HepG2 (cell line): ENCODE measurements at regions not wholly inside any gene's neighbourhood (a gene's known extent, or its start where the extent isn't known, plus 50 kb on each side); places are given as distances from the start of the nearest gene placed in this dataset.

Experiments used
- ATAC-seq: fragments of 200-7000 bp; cut with Tn5 transposase; 3 replicates; pipeline ENCODE4 v1.9.1; 2020; ENCODE audit warnings: mild to moderate bottlenecking, moderate library complexity
- BruUV-seq: library from RNA; stranded (reverse); fragments of 400-500 nt; replicated peaks from 2 replicates; lab custom pipeline; 2021; lab: Mats Ljungman, UMichigan
- CTCF ChIA-PET: fragments of 300-600 bp; formaldehyde crosslinking; extraction: SDS; loops from one replicate; lab custom pipeline; 2021; ENCODE audit warnings: low total read pairs, inconsistent platforms, low intra/inter-chr PET ratio; lab: Yijun Ruan, JAX
- POLR2A ChIA-PET: fragments of 350-600 bp; sonication (Branson Sonifier 250); formaldehyde crosslinking; loops from one replicate; lab custom pipeline; 2020; ENCODE audit warnings: antibody characterized with exemption, inconsistent platforms; lab: Yijun Ruan, JAX
- DNase-seq: peaks from one replicate; pipeline ENCODE4 v3.0.0-alpha.2; 2015; ENCODE audit warnings: low spot score
- FAIRE-seq: peaks from 3 replicates; lab custom pipeline; 2011; peaks lifted over from hg19 to GRCh38; lab: Jason Lieb, UNC
- H2AFZ ChIP-seq: one replicate; pipeline ENCODE4 v1.6.1; 2011; ENCODE audit warnings: low read length, inconsistent platforms
- H3K27ac ChIP-seq: fragments of 300-600 bp; 3 replicates; pipeline ENCODE4 v1.8.0; 2011; ENCODE audit warnings: mixed run types, mild to moderate bottlenecking, mixed read lengths, low read length, inconsistent platforms; ENCODE audit not compliant: insufficient read depth; ENCODE audit errors: extremely low read length
- H3K27me3 ChIP-seq, 2 experiments: fragments of 200-600 bp in 1 of 2; 2 replicates in 1 of 2; 3 replicates in 1 of 2; pipeline versions ENCODE4 v1.6.0 to v1.8.0; 2011; ENCODE audit warnings: low read length in 2 of 2, mild to moderate bottlenecking in 2 of 2, moderate library complexity in 2 of 2, inconsistent platforms in 1 of 2; ENCODE audit not compliant: insufficient read depth in 2 of 2, control insufficient read depth in 1 of 2
- H3K36me3 ChIP-seq, 2 experiments: fragments of 200-600 bp in 1 of 2; replicated peaks in 1 of 2; 2 replicates in 1 of 2; 3 replicates in 1 of 2; pipeline versions ENCODE4 v1.5.1 to v1.8.0; 2011; ENCODE audit warnings: low read length in 2 of 2, inconsistent platforms in 1 of 2; ENCODE audit not compliant: insufficient read depth in 2 of 2, control insufficient read depth in 1 of 2
- H3K4me1 ChIP-seq: 2 replicates; pipeline ENCODE4 v1.5.1; 2012; ENCODE audit warnings: low read length, inconsistent platforms; ENCODE audit not compliant: insufficient read depth
- H3K4me2 ChIP-seq: 2 replicates; pipeline ENCODE4 v1.6.0; 2011; ENCODE audit warnings: low read depth, low read length, inconsistent platforms
- H3K4me3 ChIP-seq, 3 experiments: fragments of 200-600 bp in 1 of 3; sonication (generic), shearing (Covaris generic) in 1 of 3; replicated peaks in 1 of 3; 2 replicates each; pipeline ENCODE4 v1.5.1; 2011 to 2016; ENCODE audit warnings: low read length in 3 of 3, inconsistent platforms in 2 of 3, low read depth in 2 of 3, mild to moderate bottlenecking in 2 of 3, control low read depth in 1 of 3, mixed read lengths in 1 of 3; ENCODE audit not compliant: insufficient read depth in 1 of 3
- H3K79me2 ChIP-seq: one replicate; pipeline ENCODE4 v1.6.1; 2011; ENCODE audit warnings: low read length, inconsistent platforms; ENCODE audit not compliant: insufficient read depth
- H3K9ac ChIP-seq: 2 replicates; pipeline ENCODE4 v1.6.0; 2011; ENCODE audit warnings: mild to moderate bottlenecking, low read depth, low read length, inconsistent platforms; ENCODE audit not compliant: insufficient read depth
- H3K9me3 ChIP-seq: 2 replicates; pipeline ENCODE4 v1.5.1; 2012; ENCODE audit warnings: mild to moderate bottlenecking, low read length
- H4K20me1 ChIP-seq: 2 replicates; pipeline ENCODE4 v1.6.0; 2011; ENCODE audit warnings: inconsistent platforms, mild to moderate bottlenecking, low read length, moderate library complexity; ENCODE audit not compliant: insufficient read depth
- DNMT1 ChIP-seq: sonication (generic); formaldehyde crosslinking; IDR thresholded peaks from 2 replicates; pipeline ENCODE4 v1.5.1; 2020; ENCODE audit warnings: mild to moderate bottlenecking, missing genetic modification reagents
- FOSL1 ChIP-seq: sonication (generic); formaldehyde crosslinking; IDR thresholded peaks from 2 replicates; pipeline ENCODE4 v1.9.0; 2021; ENCODE audit warnings: missing genetic modification reagents, borderline replicate concordance
- GZF1 ChIP-seq: sonication (generic); formaldehyde crosslinking; IDR thresholded peaks from 2 replicates; pipeline ENCODE4 v1.5.1; 2020; ENCODE audit warnings: mild to moderate bottlenecking, missing genetic modification reagents
- ISL2 ChIP-seq: sonication (generic); formaldehyde crosslinking; IDR thresholded peaks from 2 replicates; pipeline ENCODE4 v1.5.0; 2020; ENCODE audit warnings: missing genetic modification reagents
- JUN ChIP-seq: sonication (generic); formaldehyde crosslinking; IDR thresholded peaks from 2 replicates; pipeline ENCODE4 v1.4.0; 2020; ENCODE audit warnings: mild to moderate bottlenecking, missing genetic modification reagents
- PITX1 ChIP-seq: sonication (generic); formaldehyde crosslinking; IDR thresholded peaks from 2 replicates; pipeline ENCODE4 v1.5.1; 2020; ENCODE audit warnings: mild to moderate bottlenecking, missing genetic modification reagents
- STAG1 ChIP-seq: sonication (generic); formaldehyde crosslinking; IDR thresholded peaks from 2 replicates; pipeline ENCODE4 v1.4.0; 2020; ENCODE audit warnings: missing genetic modification reagents
- ZBTB1 ChIP-seq: sonication (generic); formaldehyde crosslinking; IDR thresholded peaks from 2 replicates; pipeline ENCODE4 v1.4.0; 2020; ENCODE audit warnings: missing genetic modification reagents, borderline replicate concordance
- ZNF510 ChIP-seq: sonication (generic); formaldehyde crosslinking; IDR thresholded peaks from 2 replicates; pipeline ENCODE4 v1.4.0; 2020; ENCODE audit warnings: low read depth, mild to moderate bottlenecking, missing genetic modification reagents
- ZNF562 ChIP-seq: sonication (generic); formaldehyde crosslinking; IDR thresholded peaks from 2 replicates; pipeline ENCODE4 v1.8.0; 2022; ENCODE audit warnings: missing genetic modification reagents, borderline replicate concordance
- ZNF576 ChIP-seq: sonication (generic); formaldehyde crosslinking; IDR thresholded peaks from 2 replicates; pipeline ENCODE4 v1.4.0; 2020; ENCODE audit warnings: mild to moderate bottlenecking, missing genetic modification reagents
- ZNF616 ChIP-seq: sonication (generic); formaldehyde crosslinking; IDR thresholded peaks from 2 replicates; pipeline ENCODE4 v1.5.0; 2020; ENCODE audit warnings: low read depth, mild to moderate bottlenecking, missing genetic modification reagents
- ZSCAN20 ChIP-seq: sonication (generic); formaldehyde crosslinking; IDR thresholded peaks from 2 replicates; pipeline ENCODE4 v1.4.0; 2020; ENCODE audit warnings: missing genetic modification reagents, mild to moderate bottlenecking, borderline replicate concordance
- WGBS: methylation state at CpG from one replicate; pipeline ENCODE4 v1.1.6; 2017; ENCODE audit warnings: low lambda C conversion rate; 5-methylcytosine and 5-hydroxymethylcytosine counted together
- in situ Hi-C: cut with HindIII; loops from 2 replicates; pipeline ENCODE4 v1.10.0; 2017; ENCODE audit warnings: low pct_unique_long_range_greater_than_20kb; ENCODE audit not compliant: extremely low pct_ligation_motif_present
- intact Hi-C: fragments of 100-400 bp; cut with micrococcal nuclease; formaldehyde crosslinking; loops from one replicate; pipeline ENCODE4 v1.10.0; 2022; ENCODE audit not compliant: unreplicated experiment
- TF ChIP-seq, protein P1 (sequence below): sonication (generic); formaldehyde crosslinking; IDR thresholded peaks from 2 replicates; pipeline ENCODE4 v1.5.0; 2020; ENCODE audit warnings: missing genetic modification reagents
- TF ChIP-seq, protein P2 (sequence below): sonication (generic); formaldehyde crosslinking; IDR thresholded peaks from 2 replicates; pipeline ENCODE4 v1.5.1; 2020; ENCODE audit warnings: mild to moderate bottlenecking, missing genetic modification reagents, moderate library complexity

GRCh38 chr14:54220704-54221431 lies 175.9 kb upstream of the CDKN3 start:
- Histone ChIP-seq H2AFZ (no peak overlapping the region), H3K4me3 (no peak overlapping the region), H3K9ac (no peak overlapping the region), H3K4me2 (no peak overlapping the region), H3K4me1 (peaks cover 31% of the 10 kb centered on the region), H3K79me2 (no peaks in the 10 kb centered on the region), H3K27ac (no peak overlapping the region), H3K27me3 (no peaks in the 10 kb centered on the region), H3K36me3 (no peaks in the 10 kb centered on the region), H4K20me1 (no peaks in the 10 kb centered on the region), H3K9me3 (no peaks in the 10 kb centered on the region)
- intact Hi-C loops = no loop called here
- no TSS peak for BruUV-seq
- CTCF ChIA-PET = no interaction called here
- POLR2A ChIA-PET = no interaction called here
- no peak for DNase-seq
- 42% methylated on average over 5 of the region's 5 CpGs for WGBS
- TF ChIP-seq ZNF616 (CRISPR knock-in tag) = no peak
- no peak for TF ChIP-seq GZF1 (CRISPR knock-in tag)
- TF ChIP-seq JUN = no peak
- TF ChIP-seq ZSCAN20 (CRISPR knock-in tag) = no peak
- TF ChIP-seq, protein P1, sequence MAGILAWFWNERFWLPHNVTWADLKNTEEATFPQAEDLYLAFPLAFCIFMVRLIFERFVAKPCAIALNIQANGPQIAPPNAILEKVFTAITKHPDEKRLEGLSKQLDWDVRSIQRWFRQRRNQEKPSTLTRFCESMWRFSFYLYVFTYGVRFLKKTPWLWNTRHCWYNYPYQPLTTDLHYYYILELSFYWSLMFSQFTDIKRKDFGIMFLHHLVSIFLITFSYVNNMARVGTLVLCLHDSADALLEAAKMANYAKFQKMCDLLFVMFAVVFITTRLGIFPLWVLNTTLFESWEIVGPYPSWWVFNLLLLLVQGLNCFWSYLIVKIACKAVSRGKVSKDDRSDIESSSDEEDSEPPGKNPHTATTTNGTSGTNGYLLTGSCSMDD (CRISPR knock-in tag) = no peak
- FAIRE-seq = no peak
- ATAC-seq = no peak
- in situ Hi-C loops = no loop called here

- intact Hi-C loops (no loop called here), in situ Hi-C loops (no loop called here)
- H3K4me2 ChIP-seq = no peak overlapping the region
- no TSS peak for BruUV-seq
- no peak for DNase-seq
- no peak overlapping the region for H2AFZ ChIP-seq
- H3K27ac ChIP-seq = no peak overlapping the region
- H3K9me3 ChIP-seq = no peaks in the 10 kb centered on the region
- no peaks in the 10 kb centered on the region for H3K36me3 ChIP-seq
- POLR2A ChIA-PET = no interaction called here
- ATAC-seq = no peak
- FAIRE-seq = no peak
- no peaks in the 10 kb centered on the region for H3K27me3 ChIP-seq
- H4K20me1 ChIP-seq = no peaks in the 10 kb centered on the region
- H3K4me1 ChIP-seq = peaks cover 31% of the 10 kb centered on the region
- no peak overlapping the region for H3K9ac ChIP-seq
- WGBS = 49% methylated on average over 3 of the region's 3 CpGs
- no peak overlapping the region for H3K4me3 ChIP-seq
- no peaks in the 10 kb centered on the region for H3K79me2 ChIP-seq
- CTCF ChIA-PET = no interaction called here
- TF ChIP-seq ISL2 (CRISPR knock-in tag) = no peak
- TF ChIP-seq PITX1 (CRISPR knock-in tag) = no peak
- no peak for TF ChIP-seq STAG1 (CRISPR knock-in tag)
- TF ChIP-seq, protein P2, sequence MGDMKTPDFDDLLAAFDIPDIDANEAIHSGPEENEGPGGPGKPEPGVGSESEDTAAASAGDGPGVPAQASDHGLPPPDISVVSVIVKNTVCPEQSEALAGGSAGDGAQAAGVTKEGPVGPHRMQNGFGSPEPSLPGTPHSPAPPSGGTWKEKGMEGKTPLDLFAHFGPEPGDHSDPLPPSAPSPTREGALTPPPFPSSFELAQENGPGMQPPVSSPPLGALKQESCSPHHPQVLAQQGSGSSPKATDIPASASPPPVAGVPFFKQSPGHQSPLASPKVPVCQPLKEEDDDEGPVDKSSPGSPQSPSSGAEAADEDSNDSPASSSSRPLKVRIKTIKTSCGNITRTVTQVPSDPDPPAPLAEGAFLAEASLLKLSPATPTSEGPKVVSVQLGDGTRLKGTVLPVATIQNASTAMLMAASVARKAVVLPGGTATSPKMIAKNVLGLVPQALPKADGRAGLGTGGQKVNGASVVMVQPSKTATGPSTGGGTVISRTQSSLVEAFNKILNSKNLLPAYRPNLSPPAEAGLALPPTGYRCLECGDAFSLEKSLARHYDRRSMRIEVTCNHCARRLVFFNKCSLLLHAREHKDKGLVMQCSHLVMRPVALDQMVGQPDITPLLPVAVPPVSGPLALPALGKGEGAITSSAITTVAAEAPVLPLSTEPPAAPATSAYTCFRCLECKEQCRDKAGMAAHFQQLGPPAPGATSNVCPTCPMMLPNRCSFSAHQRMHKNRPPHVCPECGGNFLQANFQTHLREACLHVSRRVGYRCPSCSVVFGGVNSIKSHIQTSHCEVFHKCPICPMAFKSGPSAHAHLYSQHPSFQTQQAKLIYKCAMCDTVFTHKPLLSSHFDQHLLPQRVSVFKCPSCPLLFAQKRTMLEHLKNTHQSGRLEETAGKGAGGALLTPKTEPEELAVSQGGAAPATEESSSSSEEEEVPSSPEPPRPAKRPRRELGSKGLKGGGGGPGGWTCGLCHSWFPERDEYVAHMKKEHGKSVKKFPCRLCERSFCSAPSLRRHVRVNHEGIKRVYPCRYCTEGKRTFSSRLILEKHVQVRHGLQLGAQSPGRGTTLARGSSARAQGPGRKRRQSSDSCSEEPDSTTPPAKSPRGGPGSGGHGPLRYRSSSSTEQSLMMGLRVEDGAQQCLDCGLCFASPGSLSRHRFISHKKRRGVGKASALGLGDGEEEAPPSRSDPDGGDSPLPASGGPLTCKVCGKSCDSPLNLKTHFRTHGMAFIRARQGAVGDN (CRISPR knock-in tag) = no peak
- no peak for TF ChIP-seq DNMT1 (CRISPR knock-in tag)
- no peak for TF ChIP-seq FOSL1
- TF ChIP-seq ZNF576 (CRISPR knock-in tag) = no peak
- no peak for TF ChIP-seq ZBTB1 (CRISPR knock-in tag)
- TF ChIP-seq ZNF562 (CRISPR knock-in tag) = no peak
- TF ChIP-seq ZNF510 (CRISPR knock-in tag) = no peak
Observed at GRCh38 chr14:54221432-54221803, 175.4 kb upstream of the CDKN3 start.
